GM21737 (cell line): ENCODE measurements at regions not wholly inside any gene's neighbourhood (a gene's known extent, or its start where the extent isn't known, plus 50 kb on each side); places are given as distances from the start of the nearest gene placed in this dataset.

Experiments
- ATAC-seq: cut with Tn5 transposase; IDR thresholded peaks from one replicate; pipeline ENCODE4 v1.9.1; 2021; ENCODE audit warnings: mild to moderate bottlenecking, moderate library complexity; ENCODE audit not compliant: unreplicated experiment

- ATAC-seq = no peak
Measured at GRCh38 chr10:111706331-111706730, 477.2 kb downstream of the GPAM start.

DNA sequence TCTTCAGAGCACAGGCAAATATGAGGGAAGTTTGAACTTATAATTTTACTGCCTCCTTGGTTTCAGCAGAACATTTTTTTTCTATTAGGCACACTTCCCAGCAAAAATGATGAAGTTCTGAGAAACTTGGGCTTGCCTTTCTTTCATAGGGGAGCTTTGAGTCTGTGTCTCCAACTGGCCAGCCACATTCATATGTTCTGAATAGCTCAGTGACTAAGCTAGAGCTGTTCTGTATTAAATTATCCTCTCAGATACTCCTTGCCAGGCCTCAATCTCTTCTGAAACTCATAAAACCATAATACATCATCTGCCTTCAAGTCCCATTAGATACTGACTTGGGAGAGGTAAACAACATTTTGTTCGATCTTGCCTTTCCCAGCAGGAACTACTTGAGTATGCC, 476.5 kb downstream of the GPAM start:
- ATAC-seq = no peak

DNA sequence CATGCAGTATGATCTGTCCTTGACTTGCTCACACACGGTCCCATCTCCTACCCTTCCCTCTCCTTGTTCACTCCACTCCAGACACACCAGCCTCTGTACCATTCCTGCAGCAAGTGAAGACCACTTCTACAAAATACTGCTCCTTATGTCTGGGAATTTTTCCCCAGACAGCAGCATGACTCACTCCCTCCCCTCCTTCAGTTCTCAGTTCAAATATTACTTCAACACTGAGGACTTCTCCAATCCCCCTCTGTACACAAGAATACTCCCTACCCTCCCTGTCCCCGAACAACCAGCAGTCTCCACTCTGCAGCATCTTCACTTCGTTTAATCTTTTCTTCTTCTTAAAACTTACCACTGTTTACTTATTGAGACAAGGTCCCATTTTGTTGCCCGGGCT, 474.0 kb downstream of the GPAM start:
- no peak for ATAC-seq

DNA sequence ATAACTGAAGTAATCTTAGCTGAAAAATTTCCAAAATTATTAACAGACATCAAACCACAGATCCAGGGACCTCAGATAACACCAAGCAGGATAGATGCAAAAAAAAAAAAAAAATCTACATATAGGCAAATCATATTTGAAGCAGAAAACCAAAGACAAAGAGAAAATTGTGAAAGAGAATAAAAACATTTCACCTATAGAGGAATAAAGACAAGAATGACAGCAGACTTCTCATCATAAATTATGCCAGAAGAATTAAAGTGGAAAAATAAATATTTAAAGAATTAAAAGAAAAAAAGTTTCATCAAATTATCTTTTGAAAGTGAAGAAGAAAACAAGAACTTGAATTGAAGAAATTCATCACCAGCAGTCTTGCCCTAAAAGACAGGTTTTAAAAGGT, 467.5 kb downstream of the GPAM start:
- ATAC-seq = no peak

DNA sequence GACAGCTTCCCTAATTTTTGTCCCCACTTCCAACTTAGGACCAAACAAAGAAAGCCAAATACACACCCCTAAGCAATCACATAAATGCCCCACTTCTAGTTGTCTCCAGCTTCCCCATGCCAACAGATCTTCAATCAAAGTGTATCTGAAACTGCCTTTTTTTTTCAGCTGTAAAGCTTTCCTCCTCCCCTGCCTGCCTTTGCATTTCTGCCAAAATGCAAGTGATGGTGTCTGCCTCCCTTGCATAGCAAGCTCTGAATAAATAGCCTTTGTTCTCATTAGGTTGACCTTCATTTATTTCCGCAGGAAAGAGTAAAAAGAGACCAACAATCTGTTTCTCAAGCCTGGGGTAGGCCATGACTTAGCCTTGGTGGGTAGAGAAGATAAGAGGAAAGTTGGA, 459.4 kb downstream of the GPAM start:
- no peak for ATAC-seq

GRCh38 chr10:111725050-111725449, 458.5 kb downstream of the GPAM start:
- no peak for ATAC-seq

GRCh38 chr10:111732166-111732785, 451.3 kb downstream of the GPAM start:
- ATAC-seq = no peak

- no peak for ATAC-seq
Measured at GRCh38 chr10:111739125-111739873, 444.3 kb downstream of the GPAM start.

GRCh38 chr10:111739874-111740139, 443.8 kb downstream of the GPAM start:
- no peak for ATAC-seq

DNA sequence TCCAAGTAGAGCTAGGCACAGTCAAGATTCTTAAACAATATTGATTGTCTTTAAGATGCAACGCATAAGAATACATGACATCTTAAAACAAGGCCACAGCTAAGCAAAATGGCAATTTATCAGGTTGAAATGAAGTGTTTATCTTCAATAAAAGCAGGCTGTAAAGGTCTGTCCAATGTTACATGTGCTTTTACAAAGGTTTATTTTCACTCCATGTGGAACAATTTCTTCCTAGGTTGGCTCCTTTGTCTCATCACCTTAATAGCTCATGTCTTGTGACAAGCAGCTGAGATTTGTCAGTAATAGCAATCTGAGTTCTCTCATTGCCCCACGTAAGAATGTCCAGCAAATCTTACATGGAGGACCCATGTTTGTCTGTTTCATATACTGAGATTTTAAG, 437.6 kb downstream of the GPAM start:
- no peak for ATAC-seq

DNA sequence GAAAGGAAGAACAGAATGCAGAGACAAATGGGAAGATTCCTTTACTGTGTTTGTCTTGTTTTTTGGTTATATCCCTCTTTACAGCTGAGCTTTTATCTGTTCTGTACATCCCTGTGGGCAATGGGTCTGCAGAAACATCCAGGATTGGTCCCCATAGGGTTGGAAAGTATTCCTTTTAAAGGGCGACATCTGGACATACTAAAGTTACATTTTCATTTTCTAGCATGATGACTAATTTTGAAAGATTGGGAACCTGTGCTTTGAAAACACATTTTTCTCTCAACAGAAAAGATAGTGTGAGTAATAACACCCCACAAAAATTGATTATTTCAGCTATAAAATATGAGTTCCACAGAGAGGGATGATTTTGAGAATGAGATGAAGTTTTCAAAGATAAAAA, 435.8 kb downstream of the GPAM start:
- ATAC-seq = no peak

DNA sequence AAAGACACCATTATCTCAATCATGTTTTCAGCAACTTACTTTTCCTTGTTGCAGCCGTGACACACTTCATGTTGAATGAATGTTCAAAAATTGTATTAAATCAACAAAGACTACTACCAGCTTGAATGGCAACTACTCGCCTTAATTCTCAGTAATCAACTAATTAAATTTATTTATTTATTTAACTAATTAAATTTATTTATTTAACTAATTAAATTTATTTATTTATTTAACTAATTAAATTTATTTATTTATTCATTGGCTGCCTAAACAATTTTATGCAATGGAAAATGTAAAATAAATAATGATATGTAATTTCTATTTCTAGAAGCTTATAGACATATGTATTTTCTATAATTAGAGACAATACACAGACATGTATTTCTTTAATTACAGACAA, 435.4 kb downstream of the GPAM start:
- no peak for ATAC-seq

DNA sequence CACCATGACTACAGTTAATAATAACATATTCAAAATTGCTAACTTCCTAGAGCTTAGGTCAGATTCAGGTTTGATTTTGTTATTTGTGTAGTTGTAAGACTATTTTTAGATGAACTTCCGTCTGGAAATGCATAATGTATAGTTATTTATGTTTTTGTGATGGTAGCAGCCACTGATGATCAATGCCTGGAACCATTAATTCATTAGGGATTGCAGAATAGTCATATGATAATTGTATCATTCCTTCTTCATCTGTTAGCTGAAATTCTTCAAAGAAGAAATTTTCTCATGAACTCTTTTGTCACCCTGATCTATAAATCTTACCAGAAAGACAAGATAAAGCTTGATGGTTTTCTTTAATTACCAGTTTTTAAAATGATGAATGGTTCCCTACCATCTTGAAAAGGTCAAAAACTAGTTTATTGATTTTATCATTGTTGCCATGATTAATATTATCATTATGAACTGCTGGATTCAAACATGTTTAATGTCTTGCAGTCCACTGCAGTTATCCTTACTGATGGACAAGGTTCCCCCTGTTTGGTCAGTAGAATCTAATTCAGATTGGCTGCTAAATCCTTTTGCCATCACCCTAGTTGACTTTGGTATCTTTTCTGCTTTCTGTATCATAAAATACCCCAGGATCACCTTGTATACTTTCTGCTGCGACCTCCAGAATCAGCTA, 433.3 kb downstream of the GPAM start:
- ATAC-seq = no peak

- no peak for ATAC-seq
Measured at GRCh38 chr10:111756217-111757061, 427.1 kb downstream of the GPAM start.

- no peak for ATAC-seq
Measured at GRCh38 chr10:111758593-111758992, 425.0 kb downstream of the GPAM start.

GRCh38 chr10:111762114-111762513, 421.5 kb downstream of the GPAM start:
- ATAC-seq = no peak

GRCh38 chr10:111765216-111765615, 418.3 kb downstream of the GPAM start:
- ATAC-seq = no peak

- no peak for ATAC-seq
Measured at GRCh38 chr10:111766464-111766863, 417.1 kb downstream of the GPAM start.

GRCh38 chr10:111767661-111768060, 415.9 kb downstream of the GPAM start:
- ATAC-seq = no peak

DNA sequence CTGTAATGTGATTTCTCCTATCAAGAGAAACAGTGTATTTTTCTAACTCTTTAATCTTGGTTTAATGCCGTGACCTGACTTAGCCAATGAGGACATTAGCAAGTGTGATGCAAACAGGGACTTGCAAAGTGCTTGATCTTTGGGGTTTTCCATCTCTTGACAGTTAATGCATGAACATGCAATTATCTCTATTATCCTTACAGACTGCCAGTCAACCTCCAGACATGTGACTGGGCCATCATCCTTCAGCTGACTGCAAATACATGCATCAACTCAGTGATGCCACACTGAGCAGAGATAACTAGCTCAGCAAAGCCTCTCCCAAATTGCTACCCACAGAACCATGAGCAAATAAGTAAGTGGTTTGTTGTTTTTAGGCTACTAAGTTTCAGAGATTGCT, 409.6 kb downstream of the GPAM start:
- no peak for ATAC-seq

- ATAC-seq = no peak
Measured at GRCh38 chr10:111774486-111774885, 409.1 kb downstream of the GPAM start.

- no peak for ATAC-seq
Measured at GRCh38 chr10:111784436-111784835, 399.1 kb downstream of the GPAM start.
